ENCODE measurements at regions not wholly inside any gene's neighbourhood (a gene's known extent, or its start where the extent isn't known, plus 50 kb on each side); places are given as distances from the start of the nearest gene placed in this dataset.
"Not testable (repeated sequence)": the region's sequence is repeated elsewhere in the genome, so short reads cannot be mapped to it uniquely, and the experiment has no call there.

- Histone ChIP-seq H3K36me3 (ENCODE audit: control insufficient read depth, insufficient read depth, low read length) (no peaks in the 10 kb centered on the region), H3K4me3 (ENCODE audit: low read depth, low read length) (no peak overlapping the region), H3K27me3 (ENCODE audit: control insufficient read depth, insufficient read depth, low read length) (no peaks in the 10 kb centered on the region)
- FAIRE-seq (no peak), DNase-seq (ENCODE audit: low read depth) (no peak)
- TF ChIP-seq CTCF (IDR thresholded peaks at IDR 0.05; ENCODE audit: insufficient read depth, low read length, severe bottlenecking), result no peak
Observed at GRCh38 chr4:38330321-38330720, 333.7 kb upstream of the KLF3 start.

DNA sequence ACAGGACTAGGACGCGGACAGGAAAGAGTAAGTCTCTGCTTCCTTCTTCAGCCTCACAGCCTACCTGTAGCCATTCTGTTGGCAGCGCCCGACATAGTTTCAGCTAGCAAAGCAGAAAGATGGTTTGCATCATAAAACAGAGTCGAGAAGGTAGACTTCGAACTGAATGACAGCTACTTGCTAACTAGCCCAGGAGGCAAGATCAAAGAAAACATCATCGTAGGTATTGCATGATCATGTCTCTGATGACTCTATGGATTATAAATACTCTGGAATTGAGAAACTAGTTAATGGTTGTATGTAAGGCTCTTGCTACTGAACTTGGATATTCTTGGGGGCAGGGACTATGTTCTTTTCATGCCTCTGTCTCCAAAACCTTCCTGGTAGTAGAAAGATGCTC, 333.1 kb upstream of the KLF3 start:
- no peak for FAIRE-seq
- H3K4me3 ChIP-seq (ENCODE audit: low read depth, low read length), result no peak overlapping the region
- no peak for DNase-seq (ENCODE audit: low read depth)
- no peak for TF ChIP-seq CTCF (IDR thresholded peaks at IDR 0.05; ENCODE audit: insufficient read depth, low read length, severe bottlenecking)
- H3K36me3 ChIP-seq (ENCODE audit: control insufficient read depth, insufficient read depth, low read length), result no peaks in the 10 kb centered on the region
- H3K27me3 ChIP-seq (ENCODE audit: control insufficient read depth, insufficient read depth, low read length), result no peaks in the 10 kb centered on the region

DNA sequence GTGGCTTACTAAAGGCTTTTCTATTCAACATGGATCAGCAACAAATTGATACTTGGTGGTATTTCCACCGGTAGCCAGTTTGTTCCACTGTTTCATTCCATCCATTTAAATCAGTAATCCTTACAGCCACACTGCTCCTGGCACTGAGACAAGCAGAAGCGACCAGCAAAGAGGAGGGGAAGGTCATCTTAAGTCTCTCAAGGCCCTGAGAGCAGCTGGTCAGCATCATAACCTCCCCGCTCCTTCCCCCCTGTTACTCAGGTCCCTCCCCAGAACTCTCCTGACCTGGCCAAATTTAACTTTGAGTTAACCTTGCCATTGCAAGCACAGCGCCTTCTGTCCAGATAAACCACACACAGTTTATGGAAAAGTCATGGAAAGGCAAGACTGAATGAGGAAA, 331.3 kb upstream of the KLF3 start:
- Histone ChIP-seq H3K36me3 (ENCODE audit: control insufficient read depth, insufficient read depth, low read length) (no peaks in the 10 kb centered on the region), H3K4me3 (ENCODE audit: low read depth, low read length) (no peak overlapping the region), H3K27me3 (ENCODE audit: control insufficient read depth, insufficient read depth, low read length) (no peaks in the 10 kb centered on the region)
- DNase-seq (ENCODE audit: low read depth) (no peak), FAIRE-seq (peak; percentile 47)
- TF ChIP-seq CTCF (IDR thresholded peaks at IDR 0.05; ENCODE audit: insufficient read depth, low read length, severe bottlenecking), result no peak

- Histone ChIP-seq H3K36me3 (ENCODE audit: control insufficient read depth, insufficient read depth, low read length) (no peaks in the 10 kb centered on the region), H3K27me3 (ENCODE audit: control insufficient read depth, insufficient read depth, low read length) (no peaks in the 10 kb centered on the region), H3K4me3 (ENCODE audit: low read depth, low read length) (no peak overlapping the region)
- no peak for DNase-seq (ENCODE audit: low read depth)
- TF ChIP-seq CTCF (IDR thresholded peaks at IDR 0.05; ENCODE audit: insufficient read depth, low read length, severe bottlenecking), result no peak
- FAIRE-seq, result no peak
Observed at GRCh38 chr4:38333219-38333618, 330.8 kb upstream of the KLF3 start.

GRCh38 chr4:38334791-38335190, 329.2 kb upstream of the KLF3 start:
- Histone ChIP-seq H3K4me3 (ENCODE audit: low read depth, low read length) (no peak overlapping the region), H3K27me3 (ENCODE audit: control insufficient read depth, insufficient read depth, low read length) (no peaks in the 10 kb centered on the region), H3K36me3 (ENCODE audit: control insufficient read depth, insufficient read depth, low read length) (no peaks in the 10 kb centered on the region)
- TF ChIP-seq CTCF (IDR thresholded peaks at IDR 0.05; ENCODE audit: insufficient read depth, low read length, severe bottlenecking), result no peak
- FAIRE-seq (no peak), DNase-seq (ENCODE audit: low read depth) (peak; percentile 91)

GRCh38 chr4:38338939-38339338, 325.1 kb upstream of the KLF3 start:
- H3K27me3 ChIP-seq (ENCODE audit: control insufficient read depth, insufficient read depth, low read length); H3K36me3 ChIP-seq (ENCODE audit: control insufficient read depth, insufficient read depth, low read length); DNase-seq (ENCODE audit: low read depth); H3K4me3 ChIP-seq (ENCODE audit: low read depth, low read length); FAIRE-seq: not testable (repeated sequence)
